Activated naive CD8-positive, alpha-beta T cell treated with anti-CD3 and anti-CD28 coated beads for 36 hours (primary cell): ENCODE measurements at regions not wholly inside any gene's neighbourhood (a gene's known extent, or its start where the extent isn't known, plus 50 kb on each side); places are given as distances from the start of the nearest gene placed in this dataset.

ENCODE experiments used
- DNase-seq: peaks from one replicate; pipeline ENCODE4 v3.0.0; 2021
- H3K27ac Mint-ChIP-seq: one replicate; pipeline ENCODE4 v1.8.0; 2022; ENCODE audit warnings: mild to moderate bottlenecking, moderate library complexity, mixed read lengths
- H3K27me3 Mint-ChIP-seq: one replicate; pipeline ENCODE4 v1.8.0; 2022; ENCODE audit warnings: mild to moderate bottlenecking, mixed read lengths
- H3K36me3 Mint-ChIP-seq: one replicate; pipeline ENCODE4 v1.8.0; 2021; ENCODE audit warnings: mild to moderate bottlenecking, mixed read lengths
- H3K4me1 Mint-ChIP-seq: one replicate; pipeline ENCODE4 v1.8.0; 2021; ENCODE audit warnings: mixed read lengths
- H3K4me3 Mint-ChIP-seq: one replicate; pipeline ENCODE4 v1.8.0; 2022; ENCODE audit warnings: mild to moderate bottlenecking, moderate library complexity, mixed read lengths
- H3K9me3 Mint-ChIP-seq: one replicate; pipeline ENCODE4 v1.8.0; 2022; ENCODE audit warnings: mixed read lengths

DNA sequence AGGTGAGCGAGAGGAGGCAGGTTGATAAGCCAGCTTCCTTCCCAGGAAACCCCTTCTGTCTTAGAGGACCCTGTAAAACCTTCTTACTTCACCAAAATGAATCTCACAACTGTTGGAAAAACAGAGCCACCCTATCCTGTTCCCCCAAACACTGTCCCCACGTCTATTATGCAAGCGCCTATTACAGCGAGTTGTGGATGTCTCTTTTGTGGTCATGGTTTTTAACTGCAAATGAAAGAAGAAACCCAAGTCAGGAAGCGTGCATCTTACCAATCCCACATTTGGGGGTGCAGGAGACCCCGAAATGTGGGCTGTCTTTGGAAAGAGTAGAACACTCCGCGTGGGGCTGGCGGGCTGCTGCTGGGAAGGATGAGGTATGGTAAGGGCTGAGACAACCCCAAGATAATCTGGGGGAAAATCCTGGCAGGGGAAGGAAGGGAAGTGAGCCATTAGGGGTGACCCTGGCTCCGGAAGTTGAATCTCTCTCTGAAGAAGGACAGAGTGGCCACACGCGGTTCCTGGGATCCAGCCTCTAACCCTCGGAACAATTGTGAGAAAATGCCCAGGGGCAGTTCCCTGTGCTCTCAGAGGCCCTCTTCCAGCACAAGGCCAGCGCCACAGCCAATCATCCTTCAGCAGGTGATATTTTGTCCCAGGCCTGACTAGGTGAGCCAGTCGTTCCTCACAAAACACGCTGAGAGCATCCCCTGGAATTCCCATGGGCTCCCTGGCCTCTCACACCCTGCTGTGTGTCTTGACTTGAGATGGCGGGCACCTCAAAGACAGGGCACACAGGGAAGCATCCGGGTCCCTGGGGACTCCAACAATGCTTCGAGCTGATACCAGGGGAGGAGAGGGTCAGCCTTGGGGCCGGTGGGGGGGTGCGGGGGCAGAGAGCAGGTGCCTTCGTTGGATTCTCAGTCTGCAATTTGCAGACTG lies 168.5 kb upstream of the IRF2BP2 start:
- H3K4me1 Mint-ChIP-seq: peaks cover 5% of the 10 kb centered on the region
- H3K27ac Mint-ChIP-seq: no peak overlapping the region
- H3K9me3 Mint-ChIP-seq: peaks cover 2% of the 10 kb centered on the region
- H3K27me3 Mint-ChIP-seq: no peaks in the 10 kb centered on the region
- no peaks in the 10 kb centered on the region for H3K36me3 Mint-ChIP-seq
- DNase-seq: no peak
- H3K4me3 Mint-ChIP-seq: no peak overlapping the region

- DNase-seq: no peak
- peaks cover 3% of the 10 kb centered on the region for H3K9me3 Mint-ChIP-seq
- no peak overlapping the region for H3K27ac Mint-ChIP-seq
- peaks cover 1% of the 10 kb centered on the region for H3K36me3 Mint-ChIP-seq
- no peak overlapping the region for H3K4me3 Mint-ChIP-seq
- H3K27me3 Mint-ChIP-seq: no peaks in the 10 kb centered on the region
- H3K4me1 Mint-ChIP-seq: peaks cover 7% of the 10 kb centered on the region
Measured at GRCh38 chr1:234777856-234778220, 167.9 kb upstream of the IRF2BP2 start.

GRCh38 chr1:234776876-234777855 lies 167.2 kb upstream of the IRF2BP2 start:
- Mint-ChIP-seq H3K27ac (no peak overlapping the region), H3K4me1 (peaks cover 13% of the 10 kb centered on the region), H3K36me3 (peaks cover 3% of the 10 kb centered on the region), H3K4me3 (no peak overlapping the region), H3K27me3 (no peaks in the 10 kb centered on the region), H3K9me3 (peaks cover 4% of the 10 kb centered on the region)
- DNase-seq: no peak

DNA sequence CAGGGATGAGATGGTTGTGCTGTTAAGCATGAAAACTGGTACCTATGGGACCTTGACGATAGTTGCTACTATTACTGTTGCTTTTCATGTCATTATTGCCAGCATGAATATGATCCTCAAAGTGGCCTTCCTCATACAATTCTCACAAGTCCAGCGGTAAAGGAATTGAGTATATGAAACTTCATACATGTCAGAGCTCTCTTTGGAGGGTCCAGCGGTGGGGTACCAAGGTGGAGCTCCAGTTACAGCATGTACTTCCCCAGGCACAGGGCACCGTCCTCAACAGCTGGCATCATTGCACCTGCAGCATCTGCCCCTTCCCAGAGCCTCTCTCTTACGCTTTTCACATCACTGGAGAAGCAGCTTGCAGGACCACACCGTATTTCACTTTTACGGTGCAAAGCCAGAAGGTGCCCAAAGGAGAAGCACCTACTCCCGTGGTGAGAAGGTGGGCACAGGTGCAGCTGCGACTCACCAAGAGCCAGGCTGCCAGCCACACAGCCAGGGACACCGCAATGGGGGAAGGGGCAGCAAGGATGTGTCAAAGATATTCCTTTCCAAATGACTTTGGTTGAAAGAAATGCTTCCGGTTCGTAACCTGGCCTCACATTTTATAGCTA lies 166.4 kb upstream of the IRF2BP2 start:
- H3K27ac Mint-ChIP-seq: no peak overlapping the region
- peaks cover 4% of the 10 kb centered on the region for H3K9me3 Mint-ChIP-seq
- H3K4me1 Mint-ChIP-seq: peaks cover 21% of the 10 kb centered on the region
- H3K4me3 Mint-ChIP-seq: no peak overlapping the region
- H3K36me3 Mint-ChIP-seq: peaks cover 6% of the 10 kb centered on the region
- H3K27me3 Mint-ChIP-seq: no peaks in the 10 kb centered on the region
- no peak for DNase-seq

GRCh38 chr1:234775477-234776246 lies 165.7 kb upstream of the IRF2BP2 start:
- peaks cover 6% of the 10 kb centered on the region for H3K36me3 Mint-ChIP-seq
- H3K4me1 Mint-ChIP-seq: peaks cover 28% of the 10 kb centered on the region
- no peak overlapping the region for H3K4me3 Mint-ChIP-seq
- DNase-seq: no peak
- H3K27ac Mint-ChIP-seq: no peak overlapping the region
- no peaks in the 10 kb centered on the region for H3K27me3 Mint-ChIP-seq
- peaks cover 4% of the 10 kb centered on the region for H3K9me3 Mint-ChIP-seq

GRCh38 chr1:234774971-234775370 lies 165.0 kb upstream of the IRF2BP2 start:
- H3K27ac Mint-ChIP-seq: no peak overlapping the region
- DNase-seq: no peak

DNA sequence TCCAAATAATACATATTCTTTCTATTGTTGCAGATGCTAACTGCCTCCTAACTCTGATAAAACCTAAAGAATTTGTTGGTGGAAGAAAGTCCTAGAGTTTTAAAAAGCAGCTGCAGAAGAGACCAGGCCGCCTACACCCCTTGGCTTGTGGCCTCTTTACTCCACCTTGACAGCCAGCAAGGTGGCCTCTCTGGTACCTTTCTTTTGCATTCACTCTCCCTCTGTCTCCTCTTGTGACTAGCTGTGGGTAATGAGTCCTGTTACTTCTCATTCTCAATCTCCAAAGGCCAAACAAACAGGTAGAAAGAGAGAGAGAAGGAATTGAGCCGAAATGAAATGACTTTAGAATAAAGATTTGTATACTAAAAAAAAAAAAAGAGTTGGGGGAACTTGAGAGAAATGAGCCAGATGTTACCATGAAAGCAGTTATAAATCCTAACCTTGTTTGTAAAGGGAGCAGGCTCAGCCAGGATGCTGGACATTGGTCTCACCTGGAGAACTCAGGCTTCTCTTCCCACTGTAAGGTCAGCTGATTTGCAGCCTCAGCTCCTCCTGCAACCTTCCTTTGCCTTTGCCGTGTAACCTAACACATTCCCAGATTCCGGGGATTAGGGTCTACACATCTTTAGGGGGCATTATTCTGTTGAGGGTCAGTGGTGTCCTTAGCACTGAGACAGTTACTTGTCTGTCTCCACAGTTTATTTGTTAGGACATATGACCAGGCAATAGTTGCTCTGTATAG lies 164.1 kb upstream of the IRF2BP2 start:
- no peak overlapping the region for H3K4me3 Mint-ChIP-seq
- H3K27me3 Mint-ChIP-seq: no peaks in the 10 kb centered on the region
- H3K9me3 Mint-ChIP-seq: peaks cover 4% of the 10 kb centered on the region
- no peak for DNase-seq
- peaks cover 42% of the 10 kb centered on the region for H3K4me1 Mint-ChIP-seq
- no peak overlapping the region for H3K27ac Mint-ChIP-seq
- peaks cover 6% of the 10 kb centered on the region for H3K36me3 Mint-ChIP-seq

More at GRCh38 chr1:234774971-234775370, 165.0 kb upstream of the IRF2BP2 start:
- Mint-ChIP-seq H3K4me1 (peaks cover 34% of the 10 kb centered on the region), H3K27me3 (no peaks in the 10 kb centered on the region), H3K4me3 (no peak overlapping the region), H3K36me3 (peaks cover 6% of the 10 kb centered on the region), H3K9me3 (peaks cover 4% of the 10 kb centered on the region)

DNA sequence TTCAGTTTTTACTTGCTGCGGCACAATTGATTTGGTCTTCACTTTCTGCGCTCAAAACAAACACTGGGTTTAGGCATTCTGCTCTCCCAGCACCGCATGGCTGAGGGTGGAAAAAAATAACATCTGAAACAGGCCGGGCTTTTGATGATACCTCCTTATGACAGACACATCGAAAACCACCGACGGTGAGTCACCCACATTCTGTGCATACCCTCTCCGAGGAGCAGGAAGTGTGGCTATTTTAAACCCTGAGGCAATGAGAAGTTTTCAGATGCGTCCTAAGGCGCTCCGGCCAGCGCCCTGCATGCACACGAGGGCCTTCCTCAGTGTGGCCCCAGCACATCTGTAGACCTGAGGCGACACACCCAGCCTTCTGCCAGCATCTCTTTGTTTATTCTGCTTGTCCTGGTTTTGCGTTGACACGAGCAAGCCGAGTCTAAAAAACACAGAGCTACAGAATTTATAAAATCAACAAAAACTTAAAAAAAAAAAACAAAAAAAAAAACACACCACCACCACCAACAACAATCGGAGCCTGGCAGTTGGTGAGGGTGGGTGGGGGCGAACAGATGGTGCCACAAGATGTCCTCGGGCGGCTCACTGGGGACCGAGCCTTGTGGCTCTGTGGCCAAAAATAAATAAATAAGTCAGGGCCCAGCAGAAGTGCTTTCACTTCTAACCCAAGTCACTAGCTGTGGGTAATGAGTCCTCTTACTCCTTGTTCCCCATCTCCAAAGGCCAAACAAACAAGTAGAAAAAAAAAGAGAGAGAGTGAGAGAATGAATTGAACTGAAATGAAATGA lies 162.6 kb upstream of the IRF2BP2 start:
- DNase-seq: peak; percentile 87
- H3K9me3 Mint-ChIP-seq: peaks cover 4% of the 10 kb centered on the region
- peak overlapping the region; percentile 95 for H3K27ac Mint-ChIP-seq
- H3K4me1 Mint-ChIP-seq: peaks cover 58% of the 10 kb centered on the region
- H3K36me3 Mint-ChIP-seq: peaks cover 6% of the 10 kb centered on the region
- H3K27me3 Mint-ChIP-seq: no peaks in the 10 kb centered on the region
- peak overlapping the region; percentile 68 for H3K4me3 Mint-ChIP-seq

- peaks cover 65% of the 10 kb centered on the region for H3K4me1 Mint-ChIP-seq
- H3K9me3 Mint-ChIP-seq: peaks cover 4% of the 10 kb centered on the region
- DNase-seq: no peak
- no peaks in the 10 kb centered on the region for H3K27me3 Mint-ChIP-seq
- H3K4me3 Mint-ChIP-seq: peak overlapping the region; percentile 68
- H3K27ac Mint-ChIP-seq: peak overlapping the region; percentile 95
- H3K36me3 Mint-ChIP-seq: peaks cover 6% of the 10 kb centered on the region
Measured at GRCh38 chr1:234771642-234772344, 161.8 kb upstream of the IRF2BP2 start.

GRCh38 chr1:234770924-234771540 lies 161.1 kb upstream of the IRF2BP2 start:
- Mint-ChIP-seq H3K27me3 (no peaks in the 10 kb centered on the region), H3K4me3 (no peak overlapping the region), H3K36me3 (peaks cover 6% of the 10 kb centered on the region), H3K9me3 (peaks cover 4% of the 10 kb centered on the region), H3K27ac (peak overlapping the region; percentile 95), H3K4me1 (peaks cover 67% of the 10 kb centered on the region)
- DNase-seq: no peak

DNA sequence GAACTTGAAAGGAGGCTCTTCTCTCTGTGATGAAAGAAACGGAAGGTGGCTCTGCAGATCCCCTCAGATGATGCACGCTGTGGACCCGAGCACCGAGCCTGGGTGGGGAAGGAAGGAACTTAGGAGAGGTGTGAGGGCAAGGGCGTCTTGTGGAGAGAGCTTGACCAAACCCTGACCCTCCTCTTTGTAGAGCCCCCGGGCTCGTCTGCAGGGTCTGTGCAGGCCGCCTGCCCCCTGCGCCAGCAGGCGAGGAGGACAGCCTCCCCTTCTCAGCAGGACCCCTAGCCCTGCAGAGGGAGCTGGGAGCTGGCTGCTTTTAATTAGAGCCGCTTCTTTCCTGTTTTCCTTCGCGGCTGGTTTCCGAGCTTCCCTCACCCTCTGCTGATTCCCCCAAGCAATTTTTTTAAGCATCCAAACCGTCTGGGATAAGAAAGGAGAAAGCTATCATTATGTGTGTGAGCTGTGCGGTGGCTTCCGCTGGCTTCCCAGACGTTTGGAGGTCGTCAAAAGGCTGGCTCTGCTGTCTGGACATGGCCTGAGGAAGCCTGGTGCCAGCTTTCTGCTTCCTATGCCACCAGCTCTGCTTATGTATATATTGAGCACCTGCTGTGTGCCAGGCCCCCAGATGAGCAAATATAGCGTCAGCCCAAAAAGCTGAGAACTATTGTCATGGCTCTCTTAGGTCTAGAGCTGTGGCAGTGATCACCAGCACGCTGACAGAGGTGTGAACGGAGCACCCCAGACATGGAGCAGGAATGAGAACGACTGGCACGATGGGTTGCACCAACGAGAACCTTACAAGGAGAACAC lies 160.2 kb upstream of the IRF2BP2 start:
- H3K4me3 Mint-ChIP-seq: peak overlapping the region; percentile 42
- no peak for DNase-seq
- H3K9me3 Mint-ChIP-seq: peaks cover 2% of the 10 kb centered on the region
- H3K27me3 Mint-ChIP-seq: no peaks in the 10 kb centered on the region
- H3K27ac Mint-ChIP-seq: peak overlapping the region; percentile 95
- H3K36me3 Mint-ChIP-seq: peaks cover 6% of the 10 kb centered on the region
- peaks cover 67% of the 10 kb centered on the region for H3K4me1 Mint-ChIP-seq
